Ovary (tissue), 7 donors: ENCODE measurements at regions not wholly inside any gene's neighbourhood (a gene's known extent, or its start where the extent isn't known, plus 50 kb on each side); places are given as distances from the start of the nearest gene placed in this dataset.
A peak's percentile ranks its signal among the peaks of the same experiment; 100 is the strongest.

ENCODE experiments used
- DNase-seq, 5 donors: peaks; one replicate each; pipeline ENCODE4 v3.0.0-alpha.2; 2019 to 2020
- H3K27ac ChIP-seq, 2 donors: fragments of 200-600 bp; one replicate each; pipeline versions ENCODE4 v1.5.1 to v1.8.0; 2019 to 2022
- H3K27me3 ChIP-seq: fragments of 200-600 bp; one replicate; pipeline ENCODE4 v1.8.0; 2022
- H3K36me3 ChIP-seq: fragments of 200-600 bp; sonication (generic); one replicate; pipeline ENCODE4 v1.5.1; 2019
- H3K4me1 ChIP-seq: one replicate; pipeline ENCODE4 v1.8.1; 2013; ENCODE audit warnings: mild to moderate bottlenecking, moderate library complexity; ENCODE audit not compliant: insufficient read depth
- H3K4me3 ChIP-seq: fragments of 200-600 bp; sonication (generic); one replicate; pipeline ENCODE4 v1.5.1; 2017
- H3K9me3 ChIP-seq, 2 donors: fragments of 200-600 bp in 1 of 2; sonication (generic) in 1 of 2; one replicate each; pipeline versions ENCODE4 v1.5.1 to v1.8.1; 2013 to 2019; ENCODE audit warnings: mild to moderate bottlenecking in 1 of 2, moderate library complexity in 1 of 2
- EP300 ChIP-seq: sonication (generic); formaldehyde crosslinking; IDR thresholded peaks from one replicate; pipeline ENCODE4 v1.6.1; 2017; ENCODE audit warnings: antibody characterized with exemption
- POLR2A ChIP-seq: fragments of 450-650 bp; IDR thresholded peaks from one replicate; pipeline ENCODE4 v1.6.1; 2017; ENCODE audit warnings: antibody characterized with exemption, mild to moderate bottlenecking, moderate library complexity
- WGBS, 3 donors: extraction: QIAGEN DNeasy Blood & Tissue Kit in 1 of 3; methylation state at CpG; one replicate each; pipeline versions ENCODE4 v1.1.5 to v1.1.7; 2013 to 2017; 5-methylcytosine and 5-hydroxymethylcytosine counted together
- intact Hi-C, 4 donors: fragments of 100-400 bp; cut with DNase I; formaldehyde crosslinking; loops; one replicate each; pipeline versions ENCODE4 v1.11.0 to v1.15.1; 2022 to 2023
- TF ChIP-seq, protein P1 (sequence below), 3 donors: fragments of 450-650 bp in 2 of 3; fragments of 200-600 bp in 1 of 3; IDR thresholded peaks; one replicate each; pipeline versions ENCODE4 v1.5.1 to v1.8.0; 2016 to 2022; ENCODE audit warnings: antibody characterized with exemption in 3 of 3, mild to moderate bottlenecking in 1 of 3
- donor health status: DM: no; HTN: no; CAD: no; lungs with moderate emphysema.
- donor health status: DM: no; HTN: no; CAD: no.
- donor health status: Bipolar disorder and iron deficiency.
- donor health status: DM: no; HTN: no; CAD: no.
- donor health status: DM: yes; HTN: yes; CAD: no.

DNA sequence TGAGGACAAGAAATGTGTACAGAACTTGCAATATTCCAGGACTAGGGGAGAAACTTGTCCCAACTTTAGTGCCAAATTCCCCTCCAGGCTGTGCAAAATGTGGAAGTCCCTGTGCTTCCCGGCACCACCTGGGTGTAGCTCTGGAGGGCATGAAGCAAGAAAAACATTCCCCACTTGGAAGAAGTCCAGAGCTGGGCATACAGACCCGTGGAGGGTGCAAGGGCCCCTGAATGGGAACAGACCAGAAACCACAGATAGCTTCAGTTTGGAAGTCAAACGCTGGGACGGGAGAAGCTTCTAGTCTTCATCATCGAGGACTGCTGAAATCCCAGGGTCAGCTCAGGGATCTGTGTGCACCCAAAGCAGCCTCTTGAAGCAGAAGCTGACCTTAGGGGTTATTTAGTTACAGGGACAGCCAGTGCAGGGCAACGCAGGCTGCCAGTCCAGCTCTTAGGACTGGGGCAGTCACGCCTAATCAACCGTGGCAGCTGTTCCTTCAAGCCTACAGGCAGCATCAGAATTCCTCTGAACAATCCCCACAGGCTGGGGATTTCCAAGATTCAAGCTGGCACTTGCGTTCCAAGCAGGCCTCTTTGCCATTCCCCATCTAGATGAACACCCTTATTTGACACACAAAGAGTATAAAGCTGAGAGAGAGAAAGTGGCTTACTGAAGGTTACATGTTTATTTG lies 269.4 kb downstream of the LOXHD1 start:
- H3K27me3 ChIP-seq: no peaks in the 10 kb centered on the region
- H3K4me1 ChIP-seq: peaks cover 7% of the 10 kb centered on the region
- H3K27ac ChIP-seq: no peak overlapping the region
- H3K4me3 ChIP-seq: no peak overlapping the region
- intact Hi-C loops: no loop called here
- no peak for DNase-seq
- H3K36me3 ChIP-seq: no peaks in the 10 kb centered on the region
- TF ChIP-seq EP300 (no peak), POLR2A (no peak)
- TF ChIP-seq, protein P1, sequence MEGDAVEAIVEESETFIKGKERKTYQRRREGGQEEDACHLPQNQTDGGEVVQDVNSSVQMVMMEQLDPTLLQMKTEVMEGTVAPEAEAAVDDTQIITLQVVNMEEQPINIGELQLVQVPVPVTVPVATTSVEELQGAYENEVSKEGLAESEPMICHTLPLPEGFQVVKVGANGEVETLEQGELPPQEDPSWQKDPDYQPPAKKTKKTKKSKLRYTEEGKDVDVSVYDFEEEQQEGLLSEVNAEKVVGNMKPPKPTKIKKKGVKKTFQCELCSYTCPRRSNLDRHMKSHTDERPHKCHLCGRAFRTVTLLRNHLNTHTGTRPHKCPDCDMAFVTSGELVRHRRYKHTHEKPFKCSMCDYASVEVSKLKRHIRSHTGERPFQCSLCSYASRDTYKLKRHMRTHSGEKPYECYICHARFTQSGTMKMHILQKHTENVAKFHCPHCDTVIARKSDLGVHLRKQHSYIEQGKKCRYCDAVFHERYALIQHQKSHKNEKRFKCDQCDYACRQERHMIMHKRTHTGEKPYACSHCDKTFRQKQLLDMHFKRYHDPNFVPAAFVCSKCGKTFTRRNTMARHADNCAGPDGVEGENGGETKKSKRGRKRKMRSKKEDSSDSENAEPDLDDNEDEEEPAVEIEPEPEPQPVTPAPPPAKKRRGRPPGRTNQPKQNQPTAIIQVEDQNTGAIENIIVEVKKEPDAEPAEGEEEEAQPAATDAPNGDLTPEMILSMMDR (IDR thresholded peaks at IDR 0.05): no peak
- no peaks in the 10 kb centered on the region for H3K9me3 ChIP-seq
- WGBS, 3 donors: 55 to 69% (median 59%) methylated on average over 9 of the region's 9 CpGs

- 31 to 51% (median 39%) methylated on average over 6 of the region's 6 CpGs for WGBS, 3 donors
- DNase-seq: peak in 1 of 5 donors; percentile 43
- H3K4me3 ChIP-seq: no peak overlapping the region
- no peak overlapping the region for H3K27ac ChIP-seq
- H3K4me1 ChIP-seq: peaks cover 7% of the 10 kb centered on the region
- H3K36me3 ChIP-seq: no peaks in the 10 kb centered on the region
- no peaks in the 10 kb centered on the region for H3K27me3 ChIP-seq
- TF ChIP-seq POLR2A: no peak
- TF ChIP-seq, protein P1 (IDR thresholded peaks at IDR 0.05): no peak
- no peak for TF ChIP-seq EP300
- no peaks in the 10 kb centered on the region for H3K9me3 ChIP-seq
- intact Hi-C loops: no loop called here
Observed at GRCh38 chr18:46388286-46388685, 268.7 kb downstream of the LOXHD1 start.

- DNase-seq: no peak
- Histone ChIP-seq H3K36me3 (no peaks in the 10 kb centered on the region), H3K27me3 (no peaks in the 10 kb centered on the region), H3K27ac (no peak overlapping the region), H3K4me3 (no peak overlapping the region), H3K4me1 (peaks cover 4% of the 10 kb centered on the region), H3K9me3 (no peaks in the 10 kb centered on the region)
- WGBS, 3 donors: 95 to 99% (median 97%) methylated on average over 9 of the region's 9 CpGs
- intact Hi-C loops: no loop called here
- TF ChIP-seq EP300 (no peak), POLR2A (no peak)
- TF ChIP-seq, protein P1 (IDR thresholded peaks at IDR 0.05): no peak
Observed at GRCh38 chr18:46392576-46392975, 264.4 kb downstream of the LOXHD1 start.

DNA sequence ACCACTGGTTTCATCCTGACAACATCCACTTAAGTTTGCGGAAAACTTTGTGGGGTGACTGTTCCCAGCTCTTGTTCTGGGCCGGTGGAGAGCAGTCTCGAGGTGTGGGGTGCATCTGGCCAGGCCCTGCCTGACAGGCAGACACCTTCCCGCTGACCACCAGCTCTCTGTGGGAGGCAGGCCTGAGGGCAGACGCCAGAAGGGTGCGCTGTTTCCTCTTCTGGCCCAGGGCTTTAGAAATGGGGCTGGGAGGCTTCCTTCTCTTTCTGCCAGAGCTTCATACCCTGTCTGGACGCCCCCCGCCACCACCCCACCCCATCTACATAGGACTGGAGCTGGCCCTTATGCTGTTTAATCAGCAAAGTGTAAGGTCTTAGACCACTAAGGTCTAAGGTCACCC lies 263.8 kb downstream of the LOXHD1 start:
- DNase-seq: no peak
- Histone ChIP-seq H3K4me3 (no peak overlapping the region), H3K4me1 (peaks cover 3% of the 10 kb centered on the region), H3K27me3 (no peaks in the 10 kb centered on the region), H3K36me3 (no peaks in the 10 kb centered on the region), H3K27ac (no peak overlapping the region), H3K9me3 (no peaks in the 10 kb centered on the region)
- TF ChIP-seq EP300 (no peak), POLR2A (no peak)
- TF ChIP-seq, protein P1 (IDR thresholded peaks at IDR 0.05): no peak
- 73 to 80% (median 77%) methylated on average over 8 of the region's 8 CpGs for WGBS, 3 donors
- intact Hi-C loops: no loop called here
